Inflammatory macrophage treated with lipopolysaccharide for 4 hours (primary cell): ENCODE measurements at regions not wholly inside any gene's neighbourhood (a gene's known extent, or its start where the extent isn't known, plus 50 kb on each side); places are given as distances from the start of the nearest gene placed in this dataset.
A peak's percentile ranks its signal among the peaks of the same experiment; 100 is the strongest.

Source experiments
- DNase-seq: peaks from one replicate; pipeline ENCODE4 v3.0.0-alpha.2; 2020

DNA sequence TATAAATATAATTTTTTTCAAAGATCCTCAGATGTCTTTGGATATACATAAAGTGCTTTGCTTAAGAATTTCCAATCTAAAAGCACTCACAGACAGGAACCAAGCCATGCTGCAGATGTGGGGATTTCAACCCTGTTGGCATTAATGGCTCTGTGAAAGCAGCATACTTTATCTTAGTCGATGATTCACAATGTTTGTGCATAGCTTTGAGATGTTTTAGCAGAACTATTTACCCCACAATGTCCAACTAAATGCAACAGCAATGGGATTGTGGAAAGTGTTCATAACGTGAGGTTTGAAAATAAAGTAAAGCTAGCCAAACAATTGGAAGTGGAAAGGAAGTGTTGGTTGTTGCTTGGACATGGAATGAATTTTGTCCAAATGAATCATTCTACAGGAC, 371.4 kb downstream of the SOX2 start:
- DNase-seq = no peak

DNA sequence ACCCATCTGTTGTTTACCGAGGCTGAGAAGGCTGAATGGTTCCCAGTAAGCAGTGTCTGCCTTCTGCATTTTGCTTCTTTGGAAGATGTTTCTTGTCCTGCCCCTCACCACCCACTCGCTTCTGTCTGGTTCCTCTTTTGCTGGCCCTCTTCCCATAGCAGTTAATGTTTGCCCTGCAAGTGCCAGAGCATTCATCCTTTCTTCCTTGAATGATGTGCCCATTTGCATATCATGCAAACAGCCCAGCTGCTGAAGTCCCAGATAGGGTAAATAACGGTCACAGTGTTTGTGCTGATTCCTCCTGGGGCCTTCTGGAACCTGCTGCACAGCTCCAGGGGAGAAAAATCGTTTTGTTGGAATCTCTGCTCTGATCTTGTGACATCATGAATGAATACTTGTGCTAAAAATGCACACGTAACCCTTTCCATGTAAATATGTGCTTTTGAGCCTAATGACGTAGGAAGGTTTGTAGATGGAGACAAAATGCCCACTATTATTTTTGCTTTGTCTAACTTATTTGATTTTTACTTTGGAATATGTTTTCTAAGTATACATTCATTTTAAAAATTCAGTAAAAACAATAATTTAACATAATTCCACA, 381.0 kb downstream of the SOX2 start:
- peak; percentile 25 for DNase-seq

GRCh38 chr3:182094321-182094720, 382.6 kb downstream of the SOX2 start:
- no peak for DNase-seq

- no peak for DNase-seq
These were observed 393.2 kb downstream of the SOX2 start for GRCh38 chr3:182104881-182105280.

DNA sequence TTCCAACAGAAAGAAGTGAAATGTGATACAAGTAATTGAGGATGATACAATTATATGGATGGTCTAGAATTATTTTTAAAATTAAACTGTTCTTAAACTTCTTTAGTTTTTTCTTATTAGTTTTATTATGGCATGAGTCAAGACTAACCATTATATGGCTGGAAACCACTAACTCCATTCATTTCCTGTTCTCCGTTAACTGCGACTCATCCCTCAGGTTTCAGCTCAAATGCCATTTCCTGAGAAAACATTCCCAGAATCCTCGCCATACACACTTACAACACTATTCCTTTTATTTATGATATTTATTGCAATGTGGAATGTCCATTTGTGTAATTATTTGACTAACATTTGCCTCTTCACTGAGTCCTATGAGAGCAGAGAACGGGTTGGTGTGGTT, 394.1 kb downstream of the SOX2 start:
- DNase-seq = no peak

DNA sequence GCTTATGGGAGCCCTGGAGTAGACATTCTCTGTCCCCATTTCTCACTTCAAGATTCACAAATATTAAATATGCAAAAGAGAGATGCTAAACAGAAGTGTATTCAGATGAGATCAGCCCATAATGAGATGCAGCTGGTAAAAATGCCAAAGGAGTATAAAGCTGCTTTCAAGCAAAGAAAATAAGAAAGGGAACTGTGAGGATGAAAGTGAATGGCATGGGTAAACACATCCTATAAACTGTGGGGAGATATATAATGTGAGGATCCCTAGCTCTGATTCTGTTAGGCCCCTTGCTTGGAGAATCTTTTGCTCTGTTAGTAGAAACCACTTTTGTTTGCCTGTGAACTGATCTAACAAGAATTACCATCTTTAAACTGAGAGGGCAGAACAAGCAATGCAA, 396.6 kb downstream of the SOX2 start:
- DNase-seq = no peak

- DNase-seq = no peak
These were observed 400.2 kb downstream of the SOX2 start for GRCh38 chr3:182111967-182112366.

DNA sequence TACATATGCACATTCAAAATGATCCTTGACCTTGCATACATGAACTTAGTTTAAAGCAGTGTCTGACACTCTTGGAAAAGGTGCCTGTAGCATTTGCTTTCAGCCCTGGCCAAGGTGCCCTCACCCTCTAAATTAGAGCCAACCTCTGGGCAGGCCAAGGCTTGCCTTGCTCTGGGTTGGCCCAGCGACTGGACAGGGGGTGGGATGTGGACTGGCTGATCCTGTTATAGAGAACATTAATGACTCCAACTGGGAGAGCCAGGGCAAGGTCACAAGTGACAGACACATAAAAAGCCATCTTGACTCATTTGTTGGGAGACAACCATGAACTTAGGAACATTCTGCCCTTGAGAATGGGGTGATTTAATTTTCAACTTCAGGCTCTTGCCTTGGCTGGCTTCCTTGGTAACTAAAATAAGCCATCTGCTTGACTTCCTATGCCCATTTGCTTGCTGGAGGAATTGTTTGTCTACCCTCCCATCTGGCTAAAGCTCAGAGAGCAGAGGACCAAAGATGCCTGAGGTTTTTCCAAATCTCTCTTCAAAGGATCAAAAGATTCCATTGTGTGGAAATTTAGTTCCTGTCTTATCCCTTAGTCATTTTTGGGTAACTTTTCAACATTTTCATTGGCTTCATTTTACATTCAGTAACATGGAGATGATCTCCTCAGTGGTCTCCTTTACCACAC, 403.7 kb downstream of the SOX2 start:
- no peak for DNase-seq

DNA sequence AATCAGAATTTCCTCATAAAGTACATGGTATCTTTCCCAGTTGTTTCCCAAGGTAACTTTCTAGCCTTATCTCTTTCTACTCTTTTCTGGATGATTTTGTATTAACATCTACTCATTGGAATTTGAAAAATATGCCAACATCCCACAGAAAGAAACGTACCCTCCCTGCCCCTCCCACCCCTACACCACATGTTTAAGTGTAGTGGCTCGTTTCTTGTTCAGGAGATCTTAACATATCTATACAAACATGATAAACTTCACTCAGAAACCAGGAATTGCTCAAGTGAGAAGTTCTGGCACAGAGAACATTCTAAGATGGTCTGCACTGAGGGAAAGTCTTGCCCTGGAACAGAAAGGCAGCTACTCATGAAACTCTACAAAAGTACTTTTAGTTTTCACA, 404.7 kb downstream of the SOX2 start:
- no peak for DNase-seq

- DNase-seq = no peak
These were observed 405.4 kb downstream of the SOX2 start for GRCh38 chr3:182117131-182117530.

GRCh38 chr3:182117583-182117982, 405.9 kb downstream of the SOX2 start:
- no peak for DNase-seq

- DNase-seq = no peak
These were observed 406.3 kb downstream of the SOX2 start for GRCh38 chr3:182118066-182118465.

GRCh38 chr3:182121401-182121800, 409.7 kb downstream of the SOX2 start:
- no peak for DNase-seq

GRCh38 chr3:182122779-182123178, 411.1 kb downstream of the SOX2 start:
- no peak for DNase-seq

GRCh38 chr3:182124187-182124586, 412.5 kb downstream of the SOX2 start:
- DNase-seq = no peak

DNA sequence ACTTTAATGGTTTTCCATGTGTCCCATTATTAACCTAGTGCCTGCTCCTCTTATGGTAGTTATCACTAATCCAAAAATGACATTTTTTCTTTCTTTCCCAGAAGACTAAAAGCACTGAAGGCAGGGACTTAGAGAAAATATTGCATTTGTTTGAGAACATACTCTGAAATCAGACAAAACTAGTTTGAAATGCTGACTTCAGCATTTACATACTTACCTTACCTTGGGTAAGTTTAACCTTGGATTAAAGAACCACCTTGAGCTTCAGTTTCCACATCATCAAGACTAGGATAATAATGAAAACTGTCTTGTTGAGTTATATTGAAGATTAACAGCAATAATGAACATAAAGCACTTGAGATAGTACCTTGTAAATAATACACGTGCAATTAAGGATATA, 413.0 kb downstream of the SOX2 start:
- no peak for DNase-seq

- no peak for DNase-seq
These were observed 418.0 kb downstream of the SOX2 start for GRCh38 chr3:182129740-182130139.

GRCh38 chr3:182133752-182134151, 422.0 kb downstream of the SOX2 start:
- no peak for DNase-seq

DNA sequence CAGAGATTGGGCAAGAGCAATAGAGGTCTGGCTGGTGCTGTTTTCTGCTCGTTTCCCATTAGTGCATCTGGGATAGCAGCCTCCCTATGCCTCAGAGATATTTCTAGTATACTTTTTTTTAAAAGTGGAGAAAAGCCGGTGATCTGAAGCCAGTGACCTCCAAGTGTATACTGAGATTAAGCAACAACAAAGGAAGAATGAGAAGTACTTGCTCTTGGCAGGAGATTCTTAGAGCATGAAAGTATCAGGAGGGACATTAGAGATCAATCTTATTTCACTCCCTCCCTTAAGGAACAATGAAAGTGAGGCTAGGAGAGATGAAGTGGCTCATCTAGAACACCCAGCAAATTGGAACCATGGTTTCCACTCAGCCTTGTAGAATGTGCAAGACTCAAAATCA, 423.3 kb downstream of the SOX2 start:
- DNase-seq = no peak

- no peak for DNase-seq
These were observed 424.5 kb downstream of the SOX2 start for GRCh38 chr3:182136008-182136910.

DNA sequence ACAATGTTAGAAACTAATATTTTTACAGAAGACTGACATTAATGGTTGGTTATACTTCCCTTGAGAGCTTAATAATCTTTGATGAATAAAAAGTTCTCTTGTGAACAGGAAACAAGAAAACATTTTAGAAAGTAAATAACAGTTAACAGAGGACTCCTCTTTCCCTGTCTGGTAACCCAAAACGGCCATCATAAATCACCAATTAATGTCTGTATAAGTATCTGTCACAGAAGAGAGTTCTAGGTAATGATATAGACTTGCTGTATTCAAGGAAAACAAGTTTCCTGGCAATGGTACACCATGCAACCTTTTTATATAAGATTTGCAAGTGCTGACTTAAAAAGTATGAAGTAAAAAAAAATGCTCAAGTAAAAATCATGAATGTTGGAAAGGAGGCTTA, 426.7 kb downstream of the SOX2 start:
- DNase-seq = no peak

DNA sequence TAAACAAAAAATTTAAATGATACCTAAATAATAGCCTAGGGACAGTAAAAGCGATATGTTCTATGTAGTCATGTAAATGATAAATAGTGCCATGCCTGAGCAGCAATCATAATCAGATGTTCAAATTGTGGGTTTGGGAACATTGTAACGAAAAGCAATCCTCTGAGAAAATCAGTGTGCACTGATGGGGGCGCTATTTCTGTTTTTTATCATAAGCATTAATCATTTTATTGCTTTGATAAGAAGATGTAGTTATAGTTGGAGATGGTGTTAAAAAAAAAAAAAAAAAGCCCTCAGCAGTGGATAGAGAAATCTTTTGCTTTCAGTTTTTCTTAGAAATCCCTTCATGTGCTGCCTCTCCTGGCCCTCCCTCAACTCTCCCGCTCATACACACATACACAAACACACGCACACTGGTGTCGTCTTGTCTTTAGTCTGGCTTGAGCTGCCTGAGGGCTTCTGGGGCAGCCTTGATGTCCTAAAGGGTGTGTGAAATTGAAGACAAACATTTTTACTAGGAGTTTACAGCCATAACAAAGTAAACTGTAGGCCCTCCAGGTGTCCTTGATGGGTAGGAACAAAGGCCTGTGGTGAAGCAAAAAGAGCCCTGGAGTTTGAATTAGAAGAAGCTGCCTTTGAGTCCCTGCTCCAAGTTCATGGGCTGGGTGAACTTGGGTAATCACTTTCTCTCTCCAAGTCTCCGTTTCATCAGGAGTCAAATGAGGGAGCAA, 428.1 kb downstream of the SOX2 start:
- DNase-seq = no peak

- DNase-seq = no peak
These were observed 431.2 kb downstream of the SOX2 start for GRCh38 chr3:182142928-182143327.
